Muscle of arm (tissue), 1 donor: ENCODE measurements at regions not wholly inside any gene's neighbourhood (a gene's known extent, or its start where the extent isn't known, plus 50 kb on each side); places are given as distances from the start of the nearest gene placed in this dataset.
"Not testable (repeated sequence)": the region's sequence is repeated elsewhere in the genome, so short reads cannot be mapped to it uniquely, and the experiment has no call there.

Source experiments
- DNase-seq: peaks from one replicate; pipeline ENCODE4 v3.0.0-alpha.2; 2013

DNA sequence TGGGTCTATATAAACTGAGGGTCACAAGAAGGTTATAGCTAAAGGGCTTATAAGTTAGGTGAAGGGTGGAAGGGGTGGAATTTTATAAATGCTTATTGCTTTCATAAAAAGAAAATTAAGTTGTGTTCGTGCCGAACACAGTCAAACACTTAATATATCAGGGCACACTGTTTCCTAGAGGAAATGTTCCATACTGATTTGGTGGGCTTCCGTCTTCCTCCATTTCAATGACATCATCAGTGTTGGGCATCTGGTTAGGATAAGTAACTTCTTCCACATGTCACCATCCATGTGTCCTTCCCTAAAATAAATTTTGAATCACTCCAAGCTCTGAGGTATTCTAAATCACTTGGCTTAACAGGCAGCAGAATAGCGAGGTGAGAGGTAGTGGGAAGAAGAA lies 466.4 kb downstream of the MED13L start:
- peak; percentile 6 for DNase-seq

DNA sequence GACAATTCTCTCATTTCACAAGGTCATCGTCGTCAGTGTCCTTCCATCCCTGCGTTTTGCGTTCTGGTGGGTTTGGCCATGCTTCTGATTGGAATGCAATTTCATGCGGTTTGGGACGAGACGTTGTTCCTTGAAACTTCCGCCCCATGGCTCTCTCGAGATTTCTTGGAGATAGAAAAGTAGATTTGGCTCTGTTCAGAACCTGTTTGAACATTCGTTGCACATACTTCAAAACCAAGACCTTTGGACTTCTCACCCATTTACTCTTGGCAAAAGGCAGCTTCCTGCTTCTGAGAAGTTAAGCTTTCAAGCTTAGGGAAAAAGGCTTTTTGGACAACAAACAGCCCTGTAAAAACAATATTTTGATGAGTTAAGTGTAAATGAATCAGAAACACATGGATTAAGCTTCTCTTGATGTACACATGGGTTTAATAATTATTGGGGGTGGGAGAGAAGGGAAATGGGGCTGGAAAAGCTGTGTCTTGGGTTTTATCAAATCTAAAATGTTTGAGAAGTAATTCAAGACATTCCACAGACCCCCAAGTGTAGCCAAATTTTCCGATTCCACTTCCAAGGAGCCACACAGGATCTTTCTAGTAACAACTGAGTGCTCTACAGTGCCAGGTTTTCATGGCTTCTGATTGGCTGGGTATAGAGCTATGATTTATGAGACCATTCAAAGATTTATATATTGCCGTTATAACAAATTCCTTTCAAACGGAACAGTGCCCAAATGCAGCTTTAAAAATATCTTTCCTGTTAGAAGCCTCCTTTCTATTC lies 467.2 kb downstream of the MED13L start:
- DNase-seq = peak; percentile 60

DNA sequence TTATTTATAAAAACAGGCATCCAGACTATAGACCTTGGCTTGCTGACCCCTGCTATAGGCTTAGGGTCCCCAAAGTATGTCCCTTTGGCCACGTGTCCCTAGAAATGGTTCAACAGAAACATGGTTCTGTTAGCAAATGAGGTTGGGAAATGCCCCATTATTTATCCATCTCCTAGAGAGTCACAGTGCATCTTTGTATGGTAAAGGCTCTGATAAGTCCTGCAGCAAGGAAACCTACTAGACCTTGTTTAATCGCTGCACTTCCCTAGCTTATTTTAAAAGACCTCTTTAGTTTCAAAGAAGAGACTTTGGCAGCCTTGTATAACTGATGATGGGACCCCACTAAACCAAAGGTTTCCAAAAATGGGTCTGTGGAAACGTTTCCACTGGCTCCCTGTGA lies 471.5 kb downstream of the MED13L start:
- no peak for DNase-seq

DNA sequence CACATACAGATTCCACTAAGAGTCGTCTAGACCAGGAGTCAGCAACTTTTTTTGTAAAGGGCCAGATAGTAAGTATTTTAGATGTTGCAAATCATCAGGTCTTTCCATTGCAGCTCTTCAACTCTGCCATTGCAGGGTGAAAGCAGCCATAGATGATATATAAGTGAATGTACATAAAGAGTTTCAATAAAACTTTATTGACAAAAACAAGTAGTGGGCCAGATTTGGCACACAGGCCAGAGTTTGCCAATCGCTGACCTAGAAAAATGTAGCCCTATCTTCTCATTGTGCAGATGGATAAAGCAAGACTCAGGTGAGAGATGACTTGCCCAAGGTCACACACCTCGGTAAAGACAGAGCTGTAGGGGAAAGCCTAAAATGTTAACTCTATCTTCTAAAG lies 474.7 kb downstream of the MED13L start:
- DNase-seq = no peak

DNA sequence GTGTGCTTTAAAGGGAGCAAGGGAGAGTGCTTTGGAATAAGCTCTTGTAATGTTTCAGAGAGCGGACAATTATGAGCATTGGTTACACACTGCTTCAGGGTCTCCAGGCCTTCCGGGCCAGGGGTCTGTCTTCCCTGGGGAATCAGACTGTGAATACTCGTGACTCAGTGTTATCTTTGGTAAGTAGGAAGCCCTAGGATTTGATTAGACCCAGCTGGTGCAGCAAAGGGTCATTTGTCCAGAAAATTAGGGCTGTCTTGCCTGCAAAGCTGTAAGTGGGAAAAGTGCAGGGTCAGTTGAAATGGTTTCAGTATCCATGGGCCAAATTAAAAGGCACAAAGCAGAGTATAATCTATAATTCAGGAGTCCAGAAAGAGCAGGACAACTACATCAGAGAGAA lies 475.6 kb downstream of the MED13L start:
- no peak for DNase-seq

DNA sequence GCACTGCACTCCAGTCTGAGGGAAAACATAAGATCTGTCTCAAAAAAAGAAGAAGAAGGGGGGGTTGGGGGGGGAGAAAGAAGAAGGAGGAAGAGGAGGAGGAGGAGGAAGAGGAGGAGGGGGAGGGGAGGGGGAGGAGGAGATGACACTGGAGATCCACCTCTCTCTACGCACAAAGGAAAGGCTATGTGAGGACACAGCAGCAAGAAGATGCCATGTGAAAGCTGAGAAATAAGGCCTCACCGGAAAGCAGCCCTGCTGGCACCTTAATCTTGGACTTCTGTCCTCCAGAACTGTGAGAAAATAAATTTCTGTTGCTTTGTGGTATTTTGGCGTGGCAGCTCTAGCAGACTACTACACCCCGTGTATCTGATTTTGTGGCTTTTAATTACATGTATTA lies 477.9 kb downstream of the MED13L start:
- no peak for DNase-seq

DNA sequence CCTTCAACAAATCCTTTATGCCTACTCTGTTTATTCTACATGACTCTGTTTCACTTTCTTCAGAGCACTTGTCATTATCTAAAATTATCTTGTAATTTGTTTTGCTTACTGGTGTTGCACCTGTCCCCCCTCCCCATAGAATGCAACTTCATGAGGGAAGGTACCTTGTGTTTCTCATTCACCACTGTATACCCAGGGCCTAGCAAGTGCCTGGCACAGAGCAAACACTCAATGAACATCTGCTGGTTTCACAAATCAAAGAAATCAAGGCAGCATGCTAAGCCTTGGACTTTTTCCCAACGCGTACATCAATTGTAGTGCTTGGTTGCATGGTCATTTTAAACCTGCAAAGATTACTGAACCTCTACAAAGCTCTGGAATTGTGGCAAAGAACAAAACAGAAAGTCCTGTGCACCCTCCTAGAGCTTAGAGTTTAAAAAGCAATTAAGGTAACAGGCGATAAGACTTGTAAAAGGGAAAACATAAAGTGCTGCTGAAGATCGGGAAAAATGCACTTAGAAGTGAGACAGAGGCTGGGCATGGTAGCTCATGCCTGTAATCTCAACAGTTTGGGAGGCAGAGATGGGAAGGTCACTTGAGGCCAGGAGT lies 479.1 kb downstream of the MED13L start:
- no peak for DNase-seq

DNA sequence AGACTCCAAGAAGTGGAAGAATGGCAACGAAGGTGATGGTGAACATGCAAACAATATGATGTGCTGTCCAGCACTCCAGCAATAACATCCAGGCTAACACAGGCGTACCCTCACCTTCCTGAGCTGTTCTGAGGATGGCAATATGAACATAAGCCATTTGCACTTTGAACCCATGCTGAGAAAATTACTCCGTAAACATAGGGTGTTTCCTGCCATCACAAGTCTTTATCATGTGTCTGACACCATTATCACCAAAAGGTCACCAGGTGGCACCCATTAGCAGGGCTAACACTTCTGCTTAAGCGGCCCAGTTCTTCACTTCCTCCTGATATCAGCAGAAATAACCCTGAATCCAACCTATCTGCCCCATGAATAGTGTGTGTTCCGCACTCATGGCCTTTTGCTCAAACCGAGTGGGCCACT lies 482.8 kb downstream of the MED13L start:
- no peak for DNase-seq

DNA sequence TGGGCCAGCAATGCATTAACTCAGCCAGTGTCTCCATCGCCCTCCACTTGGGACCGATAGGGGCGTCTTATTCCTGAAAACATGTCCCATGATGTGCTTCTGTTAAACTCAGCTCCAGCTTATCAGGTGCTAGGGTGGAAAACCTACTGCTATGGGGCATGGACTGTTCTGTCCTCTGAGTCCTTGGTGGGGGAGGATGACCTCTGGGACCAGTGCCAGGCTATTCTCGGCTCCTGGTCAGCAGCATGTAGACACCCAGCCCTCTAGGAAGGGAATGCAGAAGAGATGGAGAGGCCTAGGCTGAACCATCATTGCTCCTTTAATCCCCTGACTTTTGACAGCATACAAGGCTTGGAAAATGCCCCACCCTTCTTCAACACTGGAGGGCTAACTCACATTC lies 486.2 kb downstream of the MED13L start:
- DNase-seq = no peak

DNA sequence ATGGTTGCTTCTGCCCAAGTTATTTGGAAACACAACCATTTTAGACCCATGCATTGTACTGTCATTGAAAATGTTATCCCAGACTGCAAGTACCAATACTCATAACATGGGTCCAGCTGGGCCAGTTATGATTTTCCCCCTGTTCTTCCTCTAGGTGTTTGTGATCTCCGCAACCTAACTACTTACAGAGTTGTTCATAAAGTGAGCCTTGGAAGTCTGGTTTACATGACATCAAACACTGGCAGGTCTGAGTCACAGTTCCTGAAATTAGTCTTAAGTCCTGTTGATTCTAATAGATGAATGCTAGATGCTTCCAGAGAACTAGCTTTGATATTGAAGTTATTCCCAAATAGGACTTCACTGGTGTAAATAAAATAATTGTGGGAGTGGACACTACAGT lies 487.0 kb downstream of the MED13L start:
- DNase-seq = no peak

DNA sequence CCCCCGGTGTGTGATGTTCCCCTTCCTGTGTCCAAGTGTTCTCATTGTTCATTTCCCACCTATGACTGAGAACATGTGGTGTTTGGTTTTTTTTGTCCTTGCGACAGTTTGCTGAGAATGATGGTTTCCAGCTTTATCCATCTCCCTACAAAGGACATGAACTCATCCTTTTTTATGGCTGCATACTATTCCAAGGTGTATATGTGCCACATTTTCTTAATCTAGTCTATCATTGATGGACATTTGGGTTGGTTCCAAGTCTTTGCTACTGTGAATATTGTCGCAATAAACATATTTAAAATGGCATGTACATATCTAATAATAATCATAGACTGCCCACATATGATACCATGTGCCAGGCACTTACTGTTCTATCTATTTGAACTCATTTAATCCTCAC lies 491.0 kb downstream of the MED13L start:
- DNase-seq = not testable (repeated sequence)

DNA sequence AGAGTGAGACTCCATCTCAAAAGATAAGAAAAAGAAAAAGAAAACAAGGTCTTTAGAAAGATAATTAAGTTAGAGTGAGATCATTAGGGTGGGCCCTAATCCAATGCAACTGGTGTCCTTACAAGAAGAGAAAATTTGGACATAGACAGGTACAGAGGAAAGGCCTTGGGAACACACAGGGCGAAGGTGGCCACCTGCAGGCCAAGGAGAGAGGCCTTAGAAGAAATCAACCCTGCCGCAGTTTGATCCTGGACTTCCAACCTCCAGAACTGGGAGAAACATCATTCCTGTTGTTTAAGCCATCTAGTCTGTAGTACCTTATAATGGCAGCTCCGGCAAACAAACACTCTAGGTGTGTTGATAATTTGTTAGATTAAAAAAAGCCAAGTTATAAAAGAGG lies 491.9 kb downstream of the MED13L start:
- DNase-seq = no peak

DNA sequence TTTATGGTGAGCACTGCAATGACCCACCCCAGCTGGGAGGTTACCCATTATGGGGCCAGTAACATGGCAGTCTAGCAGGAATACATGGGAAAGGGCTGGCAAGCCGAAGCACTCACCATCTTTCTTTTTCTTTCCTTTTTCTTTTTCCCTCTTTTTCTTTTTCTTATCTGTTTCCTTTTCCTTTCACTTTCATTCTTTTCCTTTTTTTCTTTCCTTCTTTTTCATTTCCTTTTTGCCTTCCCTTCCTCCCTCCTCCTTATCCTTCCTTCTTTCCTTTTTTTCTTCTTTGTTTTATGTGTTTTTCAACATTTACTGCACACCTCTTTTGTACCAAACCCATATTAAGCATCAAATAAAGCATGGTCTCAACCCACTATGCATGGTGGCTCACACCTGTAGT lies 501.1 kb downstream of the MED13L start:
- DNase-seq = no peak

DNA sequence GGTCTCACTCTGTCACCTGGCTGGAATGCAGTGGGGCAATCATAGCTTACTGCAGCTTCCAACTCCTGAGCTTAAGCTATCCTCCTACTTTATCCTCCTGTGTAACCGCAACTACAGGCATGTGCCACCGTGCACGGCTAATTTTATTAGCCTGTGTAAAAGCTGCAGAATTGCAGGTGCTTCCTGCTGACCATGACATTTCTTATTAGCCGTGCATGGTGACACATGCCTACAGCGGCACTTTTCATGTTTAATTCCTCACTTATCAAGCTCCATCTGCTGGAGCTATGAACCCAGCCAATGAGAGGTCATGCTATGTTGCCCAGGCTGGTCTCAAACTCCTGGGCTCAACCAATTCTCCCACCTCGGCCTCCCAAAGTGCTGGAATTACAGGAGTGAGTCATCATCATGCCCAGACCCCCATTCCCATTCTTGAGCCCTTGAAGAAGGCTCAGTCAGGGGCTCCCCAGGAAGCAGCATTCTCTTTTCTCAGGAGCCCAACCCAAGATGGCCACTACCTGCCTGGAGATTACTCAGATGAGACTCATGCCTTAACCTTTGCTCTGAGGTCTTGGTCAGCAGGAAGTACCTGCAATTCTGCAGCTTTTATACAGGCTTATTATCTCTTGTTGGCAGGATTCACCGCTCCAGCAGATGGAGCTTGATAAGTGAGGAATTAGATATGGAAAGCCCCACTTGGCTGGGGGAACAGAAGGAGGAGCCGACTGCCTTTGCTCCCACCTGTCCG lies 503.2 kb downstream of the MED13L start:
- DNase-seq = no peak

DNA sequence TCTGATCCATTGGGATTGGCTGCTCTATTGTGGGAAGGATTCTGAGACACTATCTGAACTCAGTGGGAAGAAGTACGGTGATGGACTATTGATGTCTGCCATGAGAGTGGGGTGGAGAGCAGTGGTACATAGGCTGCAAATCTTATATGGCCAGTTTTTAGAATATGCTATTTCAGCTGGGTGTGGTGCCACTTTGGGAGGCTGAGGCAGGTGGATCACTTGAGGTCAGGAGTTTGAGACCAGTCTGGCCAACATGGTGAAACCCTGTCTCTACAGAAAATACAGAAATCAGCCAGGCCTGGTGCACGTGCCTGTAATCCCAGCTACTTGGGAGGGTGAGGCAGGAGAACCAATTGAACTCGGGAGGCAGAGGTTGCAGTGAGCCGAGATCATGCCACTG lies 505.9 kb downstream of the MED13L start:
- DNase-seq = no peak

DNA sequence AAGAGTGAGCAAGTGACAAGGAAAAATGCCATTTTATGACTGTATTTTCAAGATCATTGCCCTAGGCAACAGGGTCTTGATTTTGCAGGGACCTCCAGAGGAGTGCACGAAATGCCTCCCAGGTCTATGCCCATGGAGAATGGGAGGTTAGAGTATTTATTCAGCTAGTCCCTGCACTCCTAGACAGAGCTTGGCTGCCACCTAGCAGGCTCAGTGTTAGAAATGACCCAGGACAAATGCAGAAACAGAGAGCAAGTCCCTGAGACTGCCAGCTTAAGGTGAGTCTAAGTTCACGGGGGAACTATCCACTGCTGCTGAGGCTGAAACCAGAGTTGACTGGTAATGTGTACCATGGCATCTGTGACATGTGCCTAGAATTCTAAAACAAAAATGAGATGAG lies 506.4 kb downstream of the MED13L start:
- DNase-seq = no peak

DNA sequence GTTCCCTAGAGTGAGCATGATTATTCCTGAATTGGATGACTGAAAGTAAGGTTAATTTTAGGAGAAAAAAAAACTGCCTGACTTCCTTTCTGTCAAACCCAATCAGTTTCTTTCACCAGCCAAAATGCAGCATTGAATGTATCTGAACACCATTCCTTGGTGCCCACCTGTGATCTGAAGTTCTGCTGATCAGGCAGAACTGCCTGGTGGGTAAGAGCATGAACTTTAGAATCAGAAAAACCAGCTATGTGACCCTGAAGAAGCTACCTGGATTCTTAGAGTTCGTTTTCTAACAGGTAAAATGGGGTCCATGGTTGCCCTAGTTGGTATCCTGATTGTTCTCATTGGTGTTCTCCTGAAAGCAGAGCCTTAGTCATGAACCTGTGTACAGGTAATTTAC lies 506.9 kb downstream of the MED13L start:
- no peak for DNase-seq

DNA sequence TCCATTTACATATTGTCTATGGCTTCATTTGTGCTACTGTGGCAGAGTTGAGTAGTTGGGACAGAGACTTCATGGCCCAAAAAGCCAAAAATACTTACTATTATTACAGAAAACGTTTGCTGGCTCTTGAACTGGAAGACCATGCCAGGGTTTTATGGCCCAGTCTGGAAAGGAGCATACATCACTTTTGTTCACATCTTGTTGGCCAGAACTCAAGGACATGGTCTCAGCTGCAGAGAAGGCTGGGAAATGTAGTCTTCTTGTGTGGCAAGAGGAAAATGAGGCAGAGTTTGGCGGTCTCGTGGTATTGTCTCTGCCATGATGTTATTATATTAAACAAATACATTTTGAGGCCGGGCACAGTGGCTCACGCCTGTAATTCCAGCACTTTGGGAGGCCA lies 509.6 kb downstream of the MED13L start:
- no peak for DNase-seq

DNA sequence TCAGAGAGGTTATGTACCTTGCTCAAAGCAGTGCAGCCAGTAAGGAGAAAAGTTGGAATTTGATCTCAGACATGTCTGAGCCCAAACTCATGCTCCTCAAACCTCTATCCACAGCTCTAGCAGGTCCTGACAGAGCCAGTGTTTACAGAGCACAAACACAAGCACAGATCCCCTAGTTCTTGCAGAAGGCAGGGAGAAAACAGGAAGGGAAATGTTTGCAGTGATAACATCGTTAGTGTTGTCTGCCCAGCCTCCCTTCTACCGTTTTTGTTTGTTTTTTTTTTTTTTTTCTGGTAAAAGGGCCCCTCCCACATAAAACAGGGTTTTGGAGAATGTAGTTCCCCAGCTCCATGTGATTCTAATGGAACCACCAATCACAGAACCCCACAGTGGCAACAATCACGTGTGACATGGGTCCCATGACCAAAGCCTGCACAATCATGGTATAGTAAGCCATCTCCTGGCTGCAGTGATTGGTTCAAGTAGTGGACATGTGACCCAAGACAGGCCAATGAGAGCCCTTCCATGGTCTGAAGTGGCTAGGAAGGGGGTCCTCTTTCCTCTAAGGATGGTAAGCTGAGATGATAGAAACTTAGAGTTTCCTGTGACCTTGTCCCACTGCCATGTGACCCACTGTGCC lies 513.4 kb downstream of the MED13L start:
- DNase-seq = no peak

DNA sequence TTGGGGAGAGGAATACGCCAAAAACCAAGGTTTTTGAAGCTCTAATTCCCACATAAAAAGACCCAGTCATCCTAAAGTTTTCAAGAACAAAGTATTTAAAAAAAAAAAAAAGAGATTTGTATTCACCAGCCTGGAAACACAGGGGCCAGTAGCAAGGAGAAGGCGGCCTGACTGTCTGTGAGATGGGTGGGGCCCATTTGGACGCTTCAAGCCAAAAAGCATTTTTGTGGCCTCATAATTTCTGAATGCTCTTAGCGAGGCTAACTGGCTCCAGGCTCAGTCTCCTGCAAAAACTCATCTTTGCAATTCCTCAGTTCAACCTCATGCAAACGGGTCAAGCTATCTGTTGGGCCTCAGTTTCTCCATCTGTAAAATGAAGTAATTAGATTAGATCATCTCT lies 514.1 kb downstream of the MED13L start:
- DNase-seq = no peak

DNA sequence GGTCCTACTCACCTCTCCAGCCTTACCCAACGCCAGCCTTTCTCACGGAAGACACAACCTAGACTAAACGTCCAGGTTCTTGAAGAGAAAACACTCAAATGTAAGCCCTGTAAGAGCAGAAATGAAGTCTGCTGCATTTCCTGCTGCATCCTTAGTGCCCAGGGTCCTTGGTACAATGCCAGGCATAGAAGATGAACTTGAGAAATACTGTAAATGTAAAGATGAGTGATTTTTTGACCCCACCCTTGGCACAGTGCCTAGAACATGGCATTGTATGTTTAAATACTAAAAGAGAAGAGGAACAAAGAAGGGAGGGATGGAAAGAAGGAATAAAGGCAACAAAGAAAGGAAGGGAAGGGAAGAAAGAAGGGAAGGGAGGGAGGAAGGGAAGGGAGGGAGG lies 514.6 kb downstream of the MED13L start:
- no peak for DNase-seq

DNA sequence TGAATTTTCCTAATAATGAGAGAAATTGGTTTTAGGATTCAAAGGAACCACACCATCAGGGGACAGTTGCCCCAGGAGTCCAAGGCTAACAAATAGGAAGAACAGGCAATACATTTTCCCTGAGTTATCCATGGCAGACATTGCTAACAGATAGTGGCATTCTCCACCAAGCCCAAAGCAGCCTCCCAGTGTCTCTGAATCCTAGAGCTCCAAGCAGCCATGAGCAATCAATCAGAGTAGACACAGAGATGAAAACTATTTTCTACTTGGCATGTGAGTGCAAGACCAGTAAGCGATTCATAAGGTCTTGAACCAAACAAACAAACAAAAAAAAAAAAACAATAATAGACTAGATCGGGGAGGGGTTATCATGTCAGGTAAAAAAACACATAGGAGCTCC lies 515.7 kb downstream of the MED13L start:
- no peak for DNase-seq

DNA sequence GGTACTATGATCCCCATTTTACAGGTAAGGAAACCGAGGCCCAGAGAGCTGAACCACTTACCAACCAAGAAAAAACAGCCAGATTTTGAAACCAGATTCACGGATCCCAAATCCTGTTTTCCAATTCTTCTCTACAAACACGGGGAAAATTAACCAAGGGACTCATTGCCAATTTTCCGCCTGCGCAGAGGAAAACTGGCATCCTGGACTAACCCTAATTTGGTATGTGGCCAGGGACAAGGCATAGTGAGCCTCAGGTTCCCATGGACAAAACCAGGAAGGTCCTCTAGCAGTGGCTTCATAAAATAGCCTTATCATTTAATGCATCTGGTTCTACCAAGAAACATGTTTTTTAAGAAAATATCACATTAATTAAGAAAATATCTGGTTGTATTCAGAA lies 517.3 kb downstream of the MED13L start:
- DNase-seq = no peak
